COR-L47 (cell line): ENCODE measurements at regions not wholly inside any gene's neighbourhood (a gene's known extent, or its start where the extent isn't known, plus 50 kb on each side); places are given as distances from the start of the nearest gene placed in this dataset.
A peak's percentile ranks its signal among the peaks of the same experiment; 100 is the strongest.

Experiments
- DNase-seq: peaks from one replicate; lab custom pipeline; 2025; lab: John Stamatoyannopoulos, UW

GRCh38 chr17:77001487-77001886 lies 133.3 kb downstream of the MGAT5B start:
- DNase-seq: no peak

GRCh38 chr17:77002103-77003045 lies 134.2 kb downstream of the MGAT5B start:
- peak; percentile 10 for DNase-seq

DNA sequence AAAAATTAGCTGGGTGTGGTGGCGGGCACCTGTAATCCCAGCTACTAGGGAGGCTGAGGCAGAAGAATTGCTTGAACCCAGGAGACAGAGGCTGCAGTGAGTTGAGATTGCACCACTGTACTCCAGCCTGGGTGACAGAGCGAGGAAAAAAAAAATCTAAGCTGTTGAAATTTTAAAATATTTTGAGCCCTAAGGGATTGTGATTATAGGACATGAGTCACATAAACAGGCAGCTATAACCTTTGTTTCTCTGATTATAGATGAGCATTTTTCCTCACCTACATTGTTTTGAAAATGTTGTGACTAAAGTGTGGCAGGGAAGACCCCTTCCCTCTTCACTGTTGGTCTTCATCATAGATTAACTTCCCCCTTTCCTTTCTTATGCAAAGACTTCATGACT lies 135.5 kb downstream of the MGAT5B start:
- no peak for DNase-seq

- DNase-seq: no peak
These were observed 133.7 kb upstream of the SEC14L1 start for GRCh38 chr17:77006971-77007649.

- no peak for DNase-seq
These were observed 130.9 kb upstream of the SEC14L1 start for GRCh38 chr17:77009877-77010276.

GRCh38 chr17:77010667-77011066 lies 130.1 kb upstream of the SEC14L1 start:
- no peak for DNase-seq

DNA sequence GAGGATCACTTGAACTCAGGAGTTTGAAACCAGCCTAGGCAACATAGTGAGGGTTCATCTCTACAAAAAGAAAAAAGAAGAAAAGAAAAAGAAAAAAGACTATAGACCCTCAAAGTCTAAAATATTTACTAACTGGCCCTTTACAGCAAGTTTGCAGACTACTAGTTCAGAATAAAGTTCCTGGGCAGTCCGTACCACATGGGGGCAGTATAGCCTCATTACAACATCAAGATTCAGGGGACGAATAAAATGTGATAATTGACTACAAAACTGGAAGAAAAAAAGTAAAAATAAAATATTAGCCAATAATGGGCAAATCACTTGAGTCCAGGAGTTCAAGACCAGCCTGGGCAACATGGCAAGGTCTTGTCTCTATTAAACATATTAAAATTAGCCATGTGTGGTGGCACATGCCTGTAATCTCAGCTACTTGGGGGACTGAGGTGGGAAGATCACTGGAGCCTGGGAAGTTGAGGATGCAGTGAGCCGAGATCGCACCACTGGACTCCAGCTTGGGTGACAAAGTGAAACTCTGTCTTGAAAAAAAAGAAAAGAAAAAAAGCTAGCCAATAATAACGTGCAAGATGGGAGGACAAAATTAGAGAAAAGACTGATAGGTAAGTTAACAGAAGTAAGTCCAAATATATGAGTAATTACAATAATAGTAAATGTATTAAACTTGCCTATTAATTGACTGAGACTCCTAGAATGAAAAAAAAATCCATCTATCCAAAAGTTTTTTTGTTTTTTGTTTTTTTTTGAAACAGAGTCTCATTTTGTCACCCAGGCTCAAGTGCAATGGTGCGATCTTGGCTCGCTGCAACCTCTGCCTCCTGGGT lies 129.4 kb upstream of the SEC14L1 start:
- DNase-seq: peak; percentile 35

- DNase-seq: no peak
These were observed 122.3 kb upstream of the SEC14L1 start for GRCh38 chr17:77018504-77018903.

DNA sequence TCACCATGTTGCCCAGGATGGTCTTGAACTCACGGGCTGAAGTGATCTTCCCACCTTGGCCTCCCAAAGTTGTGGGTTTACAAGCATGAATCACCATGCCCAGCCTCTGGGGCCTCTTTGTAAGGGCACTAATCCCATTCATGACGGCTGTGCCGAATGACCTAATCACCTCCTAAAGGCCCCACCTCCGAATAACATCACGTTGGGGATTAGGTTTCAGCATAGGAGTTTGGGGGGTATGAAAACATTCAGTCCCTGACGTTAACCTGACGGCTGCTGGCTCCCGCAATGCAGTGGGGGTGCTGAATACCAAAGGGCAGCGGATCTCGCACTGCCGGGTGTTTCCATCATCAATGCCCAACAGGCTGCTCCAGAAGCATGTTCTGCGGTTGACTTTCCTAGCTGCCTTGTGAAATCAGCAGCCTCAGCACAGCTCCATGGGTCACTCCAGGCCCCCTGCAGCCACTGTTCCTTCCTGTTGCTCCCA lies 120.8 kb upstream of the SEC14L1 start:
- DNase-seq: no peak

GRCh38 chr17:77020973-77021372 lies 119.8 kb upstream of the SEC14L1 start:
- DNase-seq: no peak

DNA sequence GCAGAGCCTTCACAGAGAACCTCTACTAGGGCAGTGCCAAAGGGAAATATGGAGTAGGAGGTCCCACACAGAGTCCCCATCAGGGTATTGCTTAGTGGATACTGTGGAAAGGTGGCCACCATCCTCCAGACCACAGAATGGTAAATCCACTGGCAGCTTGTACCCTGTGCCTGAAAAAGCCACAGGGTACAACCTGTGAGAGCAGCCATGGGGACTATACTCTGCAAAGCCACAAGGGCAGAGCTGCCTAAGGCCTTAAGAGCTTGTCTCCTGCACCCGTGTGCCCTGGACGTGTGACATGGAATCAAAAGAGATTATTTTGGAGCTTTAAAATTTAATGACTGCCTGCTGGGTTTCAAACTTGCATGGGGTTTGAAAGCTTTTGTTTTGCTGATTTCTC lies 118.0 kb upstream of the SEC14L1 start:
- DNase-seq: no peak

- no peak for DNase-seq
These were observed 115.0 kb upstream of the SEC14L1 start for GRCh38 chr17:77025781-77026180.

- DNase-seq: no peak
These were observed 113.4 kb upstream of the SEC14L1 start for GRCh38 chr17:77027271-77027889.

GRCh38 chr17:77028900-77029299 lies 111.9 kb upstream of the SEC14L1 start:
- DNase-seq: no peak

DNA sequence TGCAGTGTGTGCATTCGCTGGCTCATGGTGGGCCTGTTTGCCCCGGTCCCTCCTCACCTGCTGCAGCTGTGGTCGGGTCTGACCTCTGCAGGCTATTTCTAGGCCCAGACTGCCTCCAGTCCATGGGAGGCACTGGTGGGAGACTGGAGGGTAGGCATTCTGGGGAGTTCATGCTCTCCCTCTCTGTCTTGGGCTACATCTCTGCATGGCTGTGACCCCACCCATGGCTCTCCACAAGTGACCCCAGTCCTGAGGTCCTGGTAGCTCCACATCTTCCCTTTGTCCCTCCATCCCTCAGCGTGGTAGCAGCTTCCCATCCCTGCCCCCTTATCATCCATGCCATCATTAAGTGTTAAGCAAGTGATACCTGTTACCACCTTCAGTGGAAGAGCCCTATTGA lies 107.8 kb upstream of the SEC14L1 start:
- DNase-seq: no peak

DNA sequence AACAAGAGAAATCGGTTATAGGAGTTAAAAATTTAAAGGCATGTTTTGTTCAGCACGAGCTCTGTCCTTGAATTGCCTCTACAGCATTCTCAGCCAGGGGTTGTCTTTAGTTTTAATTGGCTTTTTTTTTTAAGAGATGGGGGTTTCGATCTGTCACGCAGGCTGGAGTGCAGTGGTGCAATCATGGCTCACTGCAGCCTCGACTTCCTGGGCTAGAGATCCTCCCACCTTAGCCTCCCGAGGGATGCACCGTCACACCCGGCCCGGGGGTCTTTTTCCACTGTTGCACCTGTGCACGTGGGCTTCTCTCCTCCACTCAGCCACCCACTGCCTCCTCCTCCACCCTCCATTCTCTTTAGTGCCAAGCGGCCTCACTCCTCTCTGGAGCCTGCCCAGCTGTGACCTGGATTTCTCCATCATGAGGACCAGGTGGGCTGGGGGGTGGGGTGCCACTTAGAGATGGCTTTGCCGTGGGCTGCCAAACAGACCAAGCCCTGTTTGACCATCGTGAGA lies 106.8 kb upstream of the SEC14L1 start:
- DNase-seq: no peak

DNA sequence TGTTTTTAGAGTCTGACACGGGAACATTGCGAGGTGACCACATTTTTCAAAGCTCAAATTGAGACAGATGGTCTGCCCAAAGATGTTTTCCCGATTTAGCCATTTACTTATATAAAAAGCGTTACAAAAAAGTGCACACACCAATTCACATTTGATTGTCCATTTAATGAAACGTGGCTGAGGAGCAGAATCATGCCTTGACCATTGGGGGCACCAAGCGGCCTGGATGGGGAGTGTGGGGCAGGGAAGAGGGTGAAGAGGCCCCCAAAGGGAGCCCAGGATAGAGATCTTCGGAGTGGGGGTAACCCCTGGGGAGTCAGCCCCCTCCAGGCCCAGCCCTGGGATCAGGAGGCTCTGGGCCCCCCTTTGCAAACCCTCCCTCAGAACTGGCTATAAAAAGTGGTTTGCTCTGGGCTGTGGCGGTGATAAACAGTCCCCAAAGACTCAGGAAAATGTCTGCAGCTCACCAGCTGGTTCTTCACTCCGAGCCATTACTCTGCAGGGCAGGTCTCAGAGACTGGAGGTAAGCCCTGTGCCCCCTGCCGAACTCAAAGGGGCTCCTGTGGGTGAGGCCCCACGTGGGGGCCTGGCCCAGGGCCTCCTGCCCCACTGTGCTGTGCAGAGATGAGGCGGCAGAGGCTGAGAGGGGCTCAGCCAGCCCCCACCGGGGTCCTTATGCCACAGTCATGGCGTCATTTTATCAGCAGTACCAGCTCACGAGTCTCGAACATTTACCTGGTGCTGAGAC lies 105.9 kb upstream of the SEC14L1 start:
- DNase-seq: no peak

DNA sequence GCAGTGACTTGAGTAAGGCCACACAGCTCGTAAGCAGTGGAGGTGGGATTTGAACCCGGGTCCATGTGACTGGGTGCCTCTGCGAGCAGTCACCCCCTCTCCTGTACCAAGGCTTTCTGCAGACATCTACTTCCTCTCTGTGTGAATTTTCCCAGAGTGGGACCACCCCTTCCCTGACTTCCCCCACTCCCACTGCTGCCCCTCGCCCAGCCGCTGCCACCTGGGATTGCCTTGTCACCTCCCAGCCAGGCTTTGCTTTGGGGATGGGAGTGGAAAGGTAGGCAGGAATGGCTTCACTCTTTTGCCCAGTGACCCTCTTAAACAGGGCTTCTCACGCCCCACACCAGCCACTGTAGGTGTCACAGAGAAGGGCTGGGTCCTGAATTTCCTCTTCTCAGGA lies 105.2 kb upstream of the SEC14L1 start:
- no peak for DNase-seq

GRCh38 chr17:77036136-77036840 lies 104.5 kb upstream of the SEC14L1 start:
- DNase-seq: no peak

GRCh38 chr17:77036841-77037381 lies 103.9 kb upstream of the SEC14L1 start:
- DNase-seq: no peak
